ENCODE measurements at regions not wholly inside any gene's neighbourhood (a gene's known extent, or its start where the extent isn't known, plus 50 kb on each side); places are given as distances from the start of the nearest gene placed in this dataset.
"Not testable (repeated sequence)": the region's sequence is repeated elsewhere in the genome, so short reads cannot be mapped to it uniquely, and the experiment has no call there.

DNA sequence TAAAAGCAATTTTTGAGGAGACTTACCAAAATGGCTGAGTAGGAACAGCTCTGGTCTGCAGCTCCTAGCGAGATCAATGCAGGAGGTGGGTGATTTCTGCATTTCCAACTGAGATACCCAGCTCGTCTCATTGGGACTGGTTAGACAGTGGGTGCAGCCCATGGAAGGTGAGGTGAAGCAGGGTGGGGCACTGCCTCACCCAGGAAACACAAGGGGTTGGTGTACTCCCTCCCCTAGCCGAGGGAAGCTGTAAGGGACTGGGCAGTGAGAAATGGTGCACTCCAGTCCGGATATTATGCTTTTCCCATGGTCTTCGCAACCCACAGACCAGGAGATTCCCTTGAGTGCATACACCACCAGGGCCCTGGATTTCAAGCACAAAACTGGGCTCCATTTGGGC is 419.0 kb downstream of the NUP35 start:
- TF ChIP-seq, protein P1, sequence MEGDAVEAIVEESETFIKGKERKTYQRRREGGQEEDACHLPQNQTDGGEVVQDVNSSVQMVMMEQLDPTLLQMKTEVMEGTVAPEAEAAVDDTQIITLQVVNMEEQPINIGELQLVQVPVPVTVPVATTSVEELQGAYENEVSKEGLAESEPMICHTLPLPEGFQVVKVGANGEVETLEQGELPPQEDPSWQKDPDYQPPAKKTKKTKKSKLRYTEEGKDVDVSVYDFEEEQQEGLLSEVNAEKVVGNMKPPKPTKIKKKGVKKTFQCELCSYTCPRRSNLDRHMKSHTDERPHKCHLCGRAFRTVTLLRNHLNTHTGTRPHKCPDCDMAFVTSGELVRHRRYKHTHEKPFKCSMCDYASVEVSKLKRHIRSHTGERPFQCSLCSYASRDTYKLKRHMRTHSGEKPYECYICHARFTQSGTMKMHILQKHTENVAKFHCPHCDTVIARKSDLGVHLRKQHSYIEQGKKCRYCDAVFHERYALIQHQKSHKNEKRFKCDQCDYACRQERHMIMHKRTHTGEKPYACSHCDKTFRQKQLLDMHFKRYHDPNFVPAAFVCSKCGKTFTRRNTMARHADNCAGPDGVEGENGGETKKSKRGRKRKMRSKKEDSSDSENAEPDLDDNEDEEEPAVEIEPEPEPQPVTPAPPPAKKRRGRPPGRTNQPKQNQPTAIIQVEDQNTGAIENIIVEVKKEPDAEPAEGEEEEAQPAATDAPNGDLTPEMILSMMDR (IDR thresholded peaks at IDR 0.05; ENCODE audit: control insufficient read depth, extremely low read depth, insufficient read depth), result no peak
- no peak overlapping the region for H3K4me3 ChIP-seq (ENCODE audit: low read depth, low read length)
- no peak for DNase-seq (ENCODE audit: low read depth)

DNA sequence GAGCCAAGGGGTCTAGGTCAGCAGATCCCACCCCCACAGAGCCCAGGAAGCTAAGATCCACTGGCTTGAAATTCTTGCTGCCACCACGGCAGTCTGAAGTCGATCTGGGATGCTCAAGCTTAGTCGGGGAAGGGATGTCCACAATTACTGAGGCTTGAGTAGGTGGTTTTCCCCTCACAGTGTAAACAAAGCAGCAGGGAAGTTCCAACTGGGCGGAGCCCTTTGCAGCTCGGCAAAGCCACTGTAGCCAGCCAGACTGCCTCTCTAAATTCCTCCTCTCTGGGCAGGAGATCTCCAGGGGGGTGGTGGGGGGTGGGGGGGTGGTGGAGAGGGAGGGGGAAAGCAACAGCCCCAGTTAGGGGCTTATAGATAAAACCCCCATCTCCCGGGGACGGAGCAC is 419.5 kb downstream of the NUP35 start:
- DNase-seq (ENCODE audit: low read depth), result no peak
- no peak overlapping the region for H3K4me3 ChIP-seq (ENCODE audit: low read depth, low read length)
- TF ChIP-seq, protein P1 (IDR thresholded peaks at IDR 0.05; ENCODE audit: control insufficient read depth, extremely low read depth, insufficient read depth), result no peak

DNA sequence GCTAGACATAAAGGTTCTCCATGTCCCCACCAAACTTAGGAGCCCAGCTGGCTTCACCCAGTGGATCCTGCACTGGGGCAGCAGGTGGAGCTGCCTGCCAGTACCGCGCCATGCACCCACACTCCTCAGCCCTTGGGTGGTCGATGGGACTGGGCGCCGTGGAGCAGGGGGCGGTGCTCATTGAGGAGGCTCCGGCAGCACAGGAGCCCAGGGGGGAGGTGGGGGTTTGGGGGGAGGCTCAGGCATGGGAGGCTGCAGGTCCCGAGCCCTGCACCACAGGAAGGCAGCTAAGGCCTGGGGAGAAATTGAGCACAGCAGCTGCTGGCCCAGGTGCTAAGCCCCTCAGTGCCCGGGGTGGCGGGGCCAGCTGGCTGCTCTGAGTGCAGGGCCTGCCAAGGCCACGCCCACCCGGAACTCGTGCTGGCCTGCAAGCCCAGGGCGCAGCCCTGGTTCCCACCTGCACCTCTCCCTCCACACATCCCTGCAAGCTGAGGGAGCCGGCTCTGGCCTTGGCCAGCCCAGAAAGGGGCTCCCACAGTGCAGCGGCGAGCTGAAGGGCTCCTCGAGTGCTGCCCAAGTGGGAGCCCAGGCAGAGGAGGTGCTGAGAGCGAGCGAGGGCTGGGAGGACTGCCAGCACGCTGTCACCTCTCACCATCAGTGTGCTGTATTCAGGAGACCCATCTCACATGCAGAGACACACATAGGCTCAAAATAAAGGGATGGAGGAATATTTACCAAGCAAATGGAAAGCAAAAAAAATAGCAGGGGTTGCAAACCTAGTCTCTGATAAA is 422.5 kb downstream of the NUP35 start:
- not testable (repeated sequence) for H3K4me3 ChIP-seq (ENCODE audit: low read depth, low read length); DNase-seq (ENCODE audit: low read depth)

DNA sequence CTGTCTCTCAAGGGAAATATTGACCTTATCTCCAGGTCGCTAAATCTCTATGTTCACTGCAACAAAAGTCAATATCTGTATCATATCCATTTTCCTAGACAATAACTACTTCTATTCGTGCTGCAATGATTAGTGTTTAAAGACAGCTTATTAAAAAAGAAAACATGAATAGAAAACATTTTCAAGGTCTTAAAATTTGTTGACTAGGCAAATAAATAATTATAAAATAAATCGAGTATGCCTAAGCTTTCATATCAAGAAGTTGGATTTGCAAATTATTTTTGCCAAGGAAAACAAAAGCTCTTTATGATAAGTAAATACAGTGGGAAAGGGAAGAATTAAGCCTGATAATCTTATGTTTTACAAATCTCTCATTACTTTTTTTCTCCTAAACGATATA is 428.5 kb downstream of the NUP35 start:
- DNase-seq (ENCODE audit: low read depth), result peak; percentile 27

DNA sequence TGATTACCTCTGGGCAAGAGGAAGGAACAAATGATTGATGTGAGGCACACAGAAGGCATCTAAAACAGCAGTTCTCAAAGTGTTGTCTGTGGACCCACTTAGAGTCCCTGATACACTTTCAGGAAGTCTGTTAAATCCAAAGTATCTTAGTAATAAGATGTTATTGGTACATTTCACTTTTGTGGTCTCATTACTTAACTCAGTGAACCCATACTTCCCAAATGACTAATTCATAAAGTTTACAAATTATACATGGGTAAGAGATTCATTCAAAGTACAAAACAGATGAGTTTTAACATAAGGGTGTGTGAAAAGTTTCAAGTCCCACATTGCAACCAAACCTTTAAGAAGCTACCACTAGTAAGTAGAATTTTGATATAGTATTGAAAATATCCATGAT is 440.5 kb downstream of the NUP35 start:
- TF ChIP-seq, protein P1 (IDR thresholded peaks at IDR 0.05; ENCODE audit: control insufficient read depth, extremely low read depth, insufficient read depth), result no peak

More for the DNA sequence above, 428.5 kb downstream of the NUP35 start:
- TF ChIP-seq, protein P1 (IDR thresholded peaks at IDR 0.05; ENCODE audit: control insufficient read depth, extremely low read depth, insufficient read depth), result no peak
- no peak overlapping the region for H3K4me3 ChIP-seq (ENCODE audit: low read depth, low read length)

DNA sequence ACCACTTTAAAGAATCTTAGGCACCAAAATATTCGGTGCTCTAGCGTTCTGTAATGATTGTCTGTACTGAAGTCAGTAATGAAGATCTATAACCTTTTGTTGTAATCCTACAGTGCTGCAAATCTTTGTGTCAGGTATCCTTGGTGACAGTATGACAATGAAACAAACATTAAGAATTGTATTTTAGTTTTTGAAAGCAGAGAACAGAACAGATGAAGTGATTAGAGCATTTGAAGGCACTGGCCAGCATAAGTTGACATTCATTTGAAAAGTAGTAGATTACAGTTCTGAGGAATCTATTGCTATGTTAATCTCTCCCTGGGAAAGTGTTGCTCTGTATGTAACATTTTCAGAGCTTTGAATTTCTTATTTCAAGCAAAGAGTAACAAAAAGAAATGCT is 451.2 kb downstream of the NUP35 start:
- DNase-seq (ENCODE audit: low read depth), result no peak
- TF ChIP-seq, protein P1 (IDR thresholded peaks at IDR 0.05; ENCODE audit: control insufficient read depth, extremely low read depth, insufficient read depth), result no peak
- no peak overlapping the region for H3K4me3 ChIP-seq (ENCODE audit: low read depth, low read length)

More for the DNA sequence above, 440.5 kb downstream of the NUP35 start:
- H3K4me3 ChIP-seq (ENCODE audit: low read depth, low read length), result no peak overlapping the region
- no peak for DNase-seq (ENCODE audit: low read depth)

DNA sequence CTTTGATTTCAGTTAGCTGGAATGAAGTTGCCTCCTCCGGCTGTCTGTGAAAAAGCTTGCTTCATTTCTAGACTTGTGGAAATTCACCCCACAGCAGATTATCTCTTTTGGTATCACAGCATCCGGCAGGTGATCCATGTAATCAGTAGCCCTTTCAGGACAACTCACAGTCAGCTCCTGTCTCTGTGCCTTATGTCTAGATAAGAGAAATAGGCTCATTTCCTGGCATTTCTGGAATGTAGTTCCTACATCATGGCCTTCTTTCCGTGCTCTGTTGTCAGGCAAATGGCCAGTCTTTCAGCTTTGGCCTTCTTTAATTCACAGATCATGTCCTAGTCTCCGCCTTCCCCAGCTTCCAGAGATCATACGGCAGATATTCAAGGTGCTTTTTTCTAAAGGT is 455.4 kb downstream of the NUP35 start:
- no peak for DNase-seq (ENCODE audit: low read depth)
- TF ChIP-seq, protein P1 (IDR thresholded peaks at IDR 0.05; ENCODE audit: control insufficient read depth, extremely low read depth, insufficient read depth), result no peak
- no peak overlapping the region for H3K4me3 ChIP-seq (ENCODE audit: low read depth, low read length)

Measured in LNCaP clone FGC (cell line).